ENCODE measurements at regions not wholly inside any gene's neighbourhood (a gene's known extent, or its start where the extent isn't known, plus 50 kb on each side); places are given as distances from the start of the nearest gene placed in this dataset.

DNA sequence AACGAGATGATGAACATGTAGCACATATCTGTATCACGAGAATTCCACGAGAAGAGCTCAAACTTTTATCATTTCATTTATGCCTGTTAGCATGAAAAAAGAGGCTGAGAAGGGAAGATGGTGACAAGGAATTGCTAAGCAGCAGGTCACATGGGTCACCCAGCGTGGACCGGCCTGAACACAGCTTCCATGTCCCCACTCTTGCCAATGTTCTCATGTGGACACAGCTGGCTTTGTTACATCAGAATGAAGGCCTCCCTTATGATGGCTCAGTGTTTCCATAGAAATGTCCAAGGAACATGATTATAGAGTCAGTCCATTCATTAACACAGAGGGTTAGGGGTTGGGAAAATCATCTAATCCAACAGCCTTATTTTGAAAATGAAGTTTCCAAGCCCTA, 215.4 kb downstream of the CMPK2 start:
- Histone ChIP-seq H3K56ac (replicated peaks; ENCODE audit: insufficient read length, low read depth, low read length) (no peak overlapping the region), H4K8ac (ENCODE audit: extremely low read depth, insufficient read depth, low read length) (no peak overlapping the region), H3K14ac (ENCODE audit: insufficient read length) (no peak overlapping the region), H3K4ac (replicated peaks; ENCODE audit: insufficient read length, low read depth, low read length) (no peak overlapping the region), H2BK20ac (ENCODE audit: low read length) (no peak overlapping the region), H3K27ac (ENCODE audit: low read depth, low read length) (no peak overlapping the region), H3K36me3 (ENCODE audit: control insufficient read depth in 2 of 4, insufficient read depth in 4 of 4, low read length in 3 of 4) (no peaks in the 10 kb centered on the region), H3K18ac (ENCODE audit: extremely low read depth, low read length) (no peak overlapping the region), H3K23me2 (ENCODE audit: low read depth, low read length) (no peaks in the 10 kb centered on the region), H2AK5ac (ENCODE audit: low read depth, low read length) (no peak overlapping the region), H3K79me1 (ENCODE audit: low read depth, low read length) (no peaks in the 10 kb centered on the region), H3K79me2 (ENCODE audit: control insufficient read depth in 1 of 2, insufficient read depth in 2 of 2, low read length in 2 of 2) (no peaks in the 10 kb centered on the region), H2BK12ac (ENCODE audit: low read depth, low read length) (no peak overlapping the region), H3K4me1 (replicated peaks in 1 of 4; ENCODE audit: control insufficient read depth in 3 of 4, insufficient read depth in 4 of 4, low read length in 3 of 4) (no peaks in the 10 kb centered on the region), H4K91ac (replicated peaks; ENCODE audit: insufficient read length, low read length) (no peak overlapping the region), H4K5ac (ENCODE audit: insufficient read length, low read depth, low read length) (no peak overlapping the region), H3K27me3 (replicated peaks in 1 of 4; ENCODE audit: control insufficient read depth in 3 of 4, extremely low read depth in 1 of 4, insufficient read depth in 3 of 4, low read length in 3 of 4) (no peaks in the 10 kb centered on the region), H2BK120ac (replicated peaks; ENCODE audit: low read depth, low read length) (no peak overlapping the region), H2AFZ (ENCODE audit: low read length) (no peak overlapping the region), H2BK15ac (ENCODE audit: low read length) (no peak overlapping the region), H4K20me1 (replicated peaks in 1 of 2; ENCODE audit: control insufficient read depth in 1 of 2, insufficient read depth in 2 of 2, low read length in 2 of 2) (no peaks in the 10 kb centered on the region), H2BK5ac (ENCODE audit: low read depth, low read length) (no peak overlapping the region), H3K9me3 (ENCODE audit: insufficient read depth in 2 of 2, low read depth in 1 of 2, low read length in 1 of 2) (no peaks in the 10 kb centered on the region), H3K4me2 (ENCODE audit: insufficient read depth in 1 of 2, low read depth in 2 of 2, low read length in 2 of 2) (no peak overlapping the region), H3K23ac (ENCODE audit: insufficient read length) (no peak overlapping the region), H3K9ac (replicated peaks in 1 of 4; ENCODE audit: extremely low read depth in 1 of 4, low read depth in 3 of 4, low read length in 3 of 4) (no peak overlapping the region), H3K4me3 (ENCODE audit: extremely low read depth in 1 of 4, insufficient read depth in 2 of 4, low read depth in 3 of 4, low read length in 4 of 4) (no peak overlapping the region)
- CTCF ChIA-PET (ENCODE audit: partially characterized antibody) = interaction anchor here (0.6 to 1.9 kb wide), 3 partner anchors 9 to 91 kb away, joined by 3 to 7 read pairs (median 3); no protein-coding TSS in a partner anchor
- FAIRE-seq (no peak), DNase-seq (ENCODE audit: low read depth in 1 of 2, low spot score in 2 of 2) (no peak)
- POLR2A ChIA-PET (ENCODE audit: partially characterized antibody) = interaction anchor here (1.5 kb wide), 1 partner anchor 10 kb away, joined by 3 read pairs; no protein-coding TSS in a partner anchor
- WGBS, 2 experiments (ENCODE audit: extremely low coverage in 1 of 2, insufficient coverage in 1 of 2, insufficient read length in 1 of 2, insufficient replicate concordance in 2 of 2, low coverage in 1 of 2, low lambda C conversion rate in 2 of 2, missing lambda C conversion rate in 1 of 2) = 98% methylated on average over 5 of the region's 5 CpGs; no CpG with 5 or more reads in 1 of the 2 experiments
- TF ChIP-seq EZH2 (IDR thresholded peaks at IDR 0.05; ENCODE audit: low read depth, low read length, severe bottlenecking) (no peak), NANOG (IDR thresholded peaks at IDR 0.05; ENCODE audit: insufficient read depth, low read depth, low read length, poor library complexity, severe bottlenecking) (no peak), SIN3A (conservative IDR thresholded peaks at IDR 0.05 in 1 of 2, IDR thresholded peaks at IDR 0.05 in 1 of 2; ENCODE audit: low read depth in 1 of 2, low read length in 2 of 2) (no peak), MAFK (IDR thresholded peaks at IDR 0.05; ENCODE audit: low read depth, low read length) (no peak), CBX8 (IDR thresholded peaks at IDR 0.05; ENCODE audit: borderline replicate concordance, low read depth, low read length) (no peak), EGR1 (IDR thresholded peaks at IDR 0.05; ENCODE audit: borderline replicate concordance, low read depth, low read length) (no peak), RFX5 (IDR thresholded peaks at IDR 0.05; ENCODE audit: borderline replicate concordance, low read depth, low read length) (no peak), RBBP5 (IDR thresholded peaks at IDR 0.05; ENCODE audit: borderline replicate concordance, low read depth, low read length) (no peak), ASH2L (IDR thresholded peaks at IDR 0.05; ENCODE audit: low read length) (no peak), SAP30 (IDR thresholded peaks at IDR 0.05; ENCODE audit: insufficient read depth, insufficient replicate concordance, low read length) (no peak), GTF2F1 (IDR thresholded peaks at IDR 0.05; ENCODE audit: borderline replicate concordance, low read depth, low read length) (no peak), RAD21 (IDR thresholded peaks at IDR 0.05 in 1 of 2, conservative IDR thresholded peaks at IDR 0.05 in 1 of 2; ENCODE audit: low read depth in 2 of 2, low read length in 2 of 2) (no peak), TAF7 (optimal IDR thresholded peaks at IDR 0.05; ENCODE audit: borderline replicate concordance, low read depth, low read length) (no peak)

Data from H1 (cell line).